ENCODE measurements at regions not wholly inside any gene's neighbourhood (a gene's known extent, or its start where the extent isn't known, plus 50 kb on each side); places are given as distances from the start of the nearest gene placed in this dataset.
A peak's percentile ranks its signal among the peaks of the same experiment; 100 is the strongest.

- TF ChIP-seq, protein P1, sequence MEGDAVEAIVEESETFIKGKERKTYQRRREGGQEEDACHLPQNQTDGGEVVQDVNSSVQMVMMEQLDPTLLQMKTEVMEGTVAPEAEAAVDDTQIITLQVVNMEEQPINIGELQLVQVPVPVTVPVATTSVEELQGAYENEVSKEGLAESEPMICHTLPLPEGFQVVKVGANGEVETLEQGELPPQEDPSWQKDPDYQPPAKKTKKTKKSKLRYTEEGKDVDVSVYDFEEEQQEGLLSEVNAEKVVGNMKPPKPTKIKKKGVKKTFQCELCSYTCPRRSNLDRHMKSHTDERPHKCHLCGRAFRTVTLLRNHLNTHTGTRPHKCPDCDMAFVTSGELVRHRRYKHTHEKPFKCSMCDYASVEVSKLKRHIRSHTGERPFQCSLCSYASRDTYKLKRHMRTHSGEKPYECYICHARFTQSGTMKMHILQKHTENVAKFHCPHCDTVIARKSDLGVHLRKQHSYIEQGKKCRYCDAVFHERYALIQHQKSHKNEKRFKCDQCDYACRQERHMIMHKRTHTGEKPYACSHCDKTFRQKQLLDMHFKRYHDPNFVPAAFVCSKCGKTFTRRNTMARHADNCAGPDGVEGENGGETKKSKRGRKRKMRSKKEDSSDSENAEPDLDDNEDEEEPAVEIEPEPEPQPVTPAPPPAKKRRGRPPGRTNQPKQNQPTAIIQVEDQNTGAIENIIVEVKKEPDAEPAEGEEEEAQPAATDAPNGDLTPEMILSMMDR (conservative IDR thresholded peaks at IDR 0.05; ENCODE audit: low read depth, low read length), result peak; percentile 38
- no peak overlapping the region for H3K4me3 ChIP-seq (ENCODE audit: low read depth, low read length)
- no peak for DNase-seq (ENCODE audit: low read depth)
These were observed 247.5 kb upstream of the DAPK1 start for GRCh38 chr9:87250205-87250604.

- peak; percentile 60 for DNase-seq (ENCODE audit: low read depth)
- TF ChIP-seq, protein P1 (conservative IDR thresholded peaks at IDR 0.05; ENCODE audit: low read depth, low read length), result no peak
- H3K4me3 ChIP-seq (ENCODE audit: low read depth, low read length), result no peak overlapping the region
These were observed 242.1 kb upstream of the DAPK1 start for GRCh38 chr9:87255431-87256155.

DNA sequence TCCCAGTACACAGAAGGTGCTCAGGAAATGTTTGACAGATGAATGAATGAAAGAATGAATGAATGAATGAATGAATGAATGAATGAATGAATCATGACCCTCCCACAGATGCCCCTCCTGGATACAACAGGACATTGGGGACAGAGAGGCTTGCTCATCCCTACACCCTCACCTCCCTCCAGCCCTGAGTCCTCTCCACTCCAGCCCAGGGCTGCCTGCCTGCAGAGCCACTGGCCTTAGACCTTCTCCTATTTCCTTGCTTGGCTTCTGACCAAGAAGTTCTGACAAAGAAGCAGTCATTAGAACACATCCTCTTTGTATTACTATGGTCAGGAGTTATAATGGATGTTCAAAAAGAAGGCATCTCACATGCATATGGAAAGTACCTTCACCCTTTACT lies 240.7 kb upstream of the DAPK1 start:
- TF ChIP-seq, protein P1 (conservative IDR thresholded peaks at IDR 0.05; ENCODE audit: low read depth, low read length), result no peak
- no peak overlapping the region for H3K4me3 ChIP-seq (ENCODE audit: low read depth, low read length)

DNA sequence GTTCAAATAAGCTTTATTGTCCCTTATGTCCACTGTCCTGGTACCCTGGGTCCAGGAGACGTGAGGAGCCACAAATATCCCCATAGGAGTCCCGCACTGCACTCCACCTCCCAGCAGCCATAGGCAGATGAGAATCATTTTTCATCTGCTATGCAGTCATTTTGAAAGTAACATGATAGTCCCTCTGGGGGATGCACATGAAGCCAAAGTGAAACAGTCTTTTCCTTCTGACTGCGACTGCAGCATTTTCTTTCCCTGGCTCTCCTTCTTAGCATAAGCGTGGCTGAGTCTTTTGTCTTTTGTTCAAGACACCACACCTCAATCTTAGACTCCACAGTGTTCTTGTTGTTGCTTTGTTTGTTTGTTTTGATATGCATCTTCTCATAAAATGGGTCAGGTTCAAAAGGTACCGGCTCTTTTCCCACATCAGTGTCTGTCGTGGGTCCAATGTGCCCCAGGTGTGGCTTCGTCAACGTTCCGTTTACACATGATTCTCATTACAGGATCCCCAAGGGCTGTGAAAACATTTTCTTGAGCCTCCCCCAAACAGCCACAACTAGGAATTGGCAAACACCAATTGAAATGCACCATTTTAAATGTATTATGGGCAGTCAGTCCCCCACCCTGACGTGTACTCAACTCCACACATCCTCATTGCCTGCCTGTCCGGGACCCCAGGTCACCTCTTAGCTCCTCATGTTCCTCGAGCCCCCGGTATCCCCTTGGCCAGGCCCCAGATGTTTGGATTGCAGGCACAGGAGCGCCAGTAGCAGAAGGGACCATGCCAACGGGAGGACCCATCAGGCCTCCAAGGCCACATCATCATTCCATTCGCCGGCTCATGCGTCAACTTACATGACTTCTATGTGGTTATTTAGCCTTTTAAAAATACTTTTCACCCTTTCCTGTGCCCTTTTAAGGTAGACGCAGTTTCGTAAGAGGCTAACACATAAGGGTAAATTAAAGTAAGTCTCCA lies 237.8 kb upstream of the DAPK1 start:
- no peak overlapping the region for H3K4me3 ChIP-seq (ENCODE audit: low read depth, low read length)
- peak; percentile 77 for DNase-seq (ENCODE audit: low read depth)
- TF ChIP-seq, protein P1 (conservative IDR thresholded peaks at IDR 0.05; ENCODE audit: low read depth, low read length), result no peak

More for the DNA sequence above, 240.7 kb upstream of the DAPK1 start:
- DNase-seq (ENCODE audit: low read depth), result peak; percentile 62

DNA sequence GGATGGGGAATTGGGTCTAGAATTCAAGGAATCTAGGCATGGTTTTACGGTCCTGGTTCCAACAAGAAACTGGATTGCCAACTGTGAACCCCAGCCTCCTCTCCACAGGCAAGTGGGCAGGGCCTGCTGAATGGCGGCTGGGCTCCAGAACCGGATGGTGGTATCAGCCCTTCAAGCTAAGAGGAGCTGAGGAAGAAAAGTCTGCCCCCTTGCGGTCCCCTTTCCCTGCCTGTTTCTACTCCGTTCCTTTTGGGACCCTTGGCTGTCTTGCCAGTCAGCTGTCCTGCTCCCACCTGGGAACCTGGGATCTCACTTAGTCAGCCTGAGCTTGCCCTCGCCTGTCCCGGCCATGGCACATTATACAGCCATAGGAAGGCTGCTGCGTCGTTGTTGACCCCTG lies 234.4 kb upstream of the DAPK1 start:
- TF ChIP-seq, protein P1 (conservative IDR thresholded peaks at IDR 0.05; ENCODE audit: low read depth, low read length), result peak; percentile 19
- DNase-seq (ENCODE audit: low read depth), result no peak
- H3K4me3 ChIP-seq (ENCODE audit: low read depth, low read length), result no peak overlapping the region

GRCh38 chr9:87266697-87267096 lies 231.0 kb upstream of the DAPK1 start:
- no peak for DNase-seq (ENCODE audit: low read depth)
- TF ChIP-seq, protein P1 (conservative IDR thresholded peaks at IDR 0.05; ENCODE audit: low read depth, low read length), result no peak
- no peak overlapping the region for H3K4me3 ChIP-seq (ENCODE audit: low read depth, low read length)

Data from choroid plexus epithelial cell (primary cell).